Tibial nerve (tissue), 4 donors: ENCODE measurements at regions not wholly inside any gene's neighbourhood (a gene's known extent, or its start where the extent isn't known, plus 50 kb on each side); places are given as distances from the start of the nearest gene placed in this dataset.
"Not testable (repeated sequence)": the region's sequence is repeated elsewhere in the genome, so short reads cannot be mapped to it uniquely, and the experiment has no call there.

Experiments
- DNase-seq, 2 donors: peaks; one replicate each; pipeline ENCODE4 v3.0.0-alpha.2; 2019; ENCODE audit warnings: low spot score in 2 of 2
- H3K27ac ChIP-seq, 4 donors: fragments of 200-600 bp; sonication (generic) in 3 of 4; one replicate each; pipeline ENCODE4 v1.5.1; 2017 to 2019; ENCODE audit warnings: mild to moderate bottlenecking in 1 of 4
- H3K27me3 ChIP-seq, 2 donors: fragments of 200-600 bp; sonication (generic) in 1 of 2; one replicate each; pipeline versions ENCODE4 v1.5.1 to v1.6.0; 2017 to 2019
- H3K36me3 ChIP-seq, 3 donors: fragments of 200-600 bp; sonication (generic); one replicate each; pipeline ENCODE4 v1.5.1; 2018 to 2019
- H3K4me1 ChIP-seq, 4 donors: fragments of 200-600 bp; sonication (generic) in 3 of 4; one replicate each; pipeline ENCODE4 v1.5.1; 2017 to 2019
- H3K4me3 ChIP-seq, 4 donors: fragments of 200-600 bp; sonication (generic) in 3 of 4; one replicate each; pipeline ENCODE4 v1.5.1; 2017 to 2019; ENCODE audit warnings: mild to moderate bottlenecking in 1 of 4, moderate library complexity in 1 of 4
- H3K9me3 ChIP-seq, 4 donors: fragments of 200-600 bp; sonication (generic) in 3 of 4; one replicate each; pipeline ENCODE4 v1.5.1; 2017 to 2019
- EP300 ChIP-seq, 2 donors: sonication (generic); formaldehyde crosslinking; IDR thresholded peaks; one replicate each; pipeline ENCODE4 v1.6.1; 2017; ENCODE audit warnings: antibody characterized with exemption in 2 of 2, mild to moderate bottlenecking in 1 of 2
- POLR2A ChIP-seq, 2 donors: fragments of 450-650 bp; IDR thresholded peaks; one replicate each; pipeline ENCODE4 v1.6.1; 2017; ENCODE audit warnings: antibody characterized with exemption in 2 of 2, mild to moderate bottlenecking in 2 of 2, moderate library complexity in 2 of 2
- WGBS, 2 donors: methylation state at CpG; one replicate each; pipeline ENCODE4 v1.1.5; 2018; 5-methylcytosine and 5-hydroxymethylcytosine counted together
- TF ChIP-seq, protein P1 (sequence below), 5 experiments: fragments of 200-600 bp in 3 of 5; fragments of 450-650 bp in 2 of 5; sonication (generic) in 3 of 5; IDR thresholded peaks; one replicate each; pipeline ENCODE4 v1.5.1; 2016 to 2019; ENCODE audit warnings: antibody characterized with exemption in 5 of 5, mild to moderate bottlenecking in 3 of 5, moderate library complexity in 2 of 5

DNA sequence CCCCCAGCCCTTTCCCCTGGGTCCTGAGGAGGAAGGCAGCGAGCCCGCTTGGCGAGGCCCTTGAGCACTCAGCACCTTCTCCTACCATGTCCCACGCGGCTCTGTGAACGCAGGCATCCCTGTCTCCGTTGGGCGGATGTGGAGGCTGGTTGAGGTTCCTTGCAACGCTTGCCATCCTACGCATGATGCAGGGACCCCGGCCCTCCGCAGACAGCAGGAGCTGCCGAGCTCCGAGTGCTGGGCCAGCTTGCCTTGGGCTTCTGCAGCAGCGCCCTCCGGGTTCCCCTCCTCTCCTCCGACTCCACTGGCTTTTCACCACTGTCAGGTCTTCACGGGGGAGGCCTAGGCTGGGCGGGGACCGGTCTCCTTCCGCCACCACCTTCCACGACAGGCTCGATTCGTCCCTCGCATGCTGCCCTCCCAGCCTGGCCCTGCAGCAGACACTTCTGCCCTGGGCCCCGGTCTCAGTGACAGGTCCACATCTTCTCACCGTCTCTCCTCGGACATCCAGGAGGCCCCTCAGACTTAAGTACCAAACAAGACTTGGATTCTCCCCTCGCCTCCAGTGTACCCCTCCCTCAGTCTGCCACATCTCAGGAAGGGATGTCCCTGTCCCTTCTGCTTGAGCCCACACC is 67.6 kb upstream of the HGFAC start:
- 97 to 98% methylated on average over 29 of the region's 29 CpGs for WGBS, 2 donors
- TF ChIP-seq, protein P1, sequence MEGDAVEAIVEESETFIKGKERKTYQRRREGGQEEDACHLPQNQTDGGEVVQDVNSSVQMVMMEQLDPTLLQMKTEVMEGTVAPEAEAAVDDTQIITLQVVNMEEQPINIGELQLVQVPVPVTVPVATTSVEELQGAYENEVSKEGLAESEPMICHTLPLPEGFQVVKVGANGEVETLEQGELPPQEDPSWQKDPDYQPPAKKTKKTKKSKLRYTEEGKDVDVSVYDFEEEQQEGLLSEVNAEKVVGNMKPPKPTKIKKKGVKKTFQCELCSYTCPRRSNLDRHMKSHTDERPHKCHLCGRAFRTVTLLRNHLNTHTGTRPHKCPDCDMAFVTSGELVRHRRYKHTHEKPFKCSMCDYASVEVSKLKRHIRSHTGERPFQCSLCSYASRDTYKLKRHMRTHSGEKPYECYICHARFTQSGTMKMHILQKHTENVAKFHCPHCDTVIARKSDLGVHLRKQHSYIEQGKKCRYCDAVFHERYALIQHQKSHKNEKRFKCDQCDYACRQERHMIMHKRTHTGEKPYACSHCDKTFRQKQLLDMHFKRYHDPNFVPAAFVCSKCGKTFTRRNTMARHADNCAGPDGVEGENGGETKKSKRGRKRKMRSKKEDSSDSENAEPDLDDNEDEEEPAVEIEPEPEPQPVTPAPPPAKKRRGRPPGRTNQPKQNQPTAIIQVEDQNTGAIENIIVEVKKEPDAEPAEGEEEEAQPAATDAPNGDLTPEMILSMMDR (IDR thresholded peaks at IDR 0.05) = no peak
- TF ChIP-seq POLR2A (IDR thresholded peaks at IDR 0.05) = no peak
- peaks cover 0 to 39% (median 23%) of the 10 kb centered on the region in 4 donors for H3K4me1 ChIP-seq

DNA sequence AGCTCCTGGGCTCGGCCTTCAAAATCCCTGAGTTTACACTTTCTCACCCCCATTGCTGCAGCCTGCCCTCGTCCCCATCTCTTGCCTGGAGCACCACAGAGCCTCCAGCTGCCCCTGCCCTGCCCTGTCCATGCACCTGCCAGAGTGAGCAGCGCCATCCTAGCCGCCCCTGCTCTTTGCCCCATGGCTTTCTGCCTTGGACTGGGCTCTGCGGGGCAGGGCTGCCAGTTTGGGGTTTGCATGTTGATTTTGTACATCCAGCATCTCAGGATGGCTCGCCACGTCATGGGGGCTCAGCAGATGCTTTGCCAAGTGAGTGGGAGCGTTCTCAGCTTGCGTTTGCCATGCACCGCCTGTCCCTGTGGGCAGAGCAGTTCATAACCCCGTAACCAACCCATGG is 67.1 kb upstream of the HGFAC start:
- Histone ChIP-seq H3K4me1 (peaks cover 0 to 34% (median 18%) of the 10 kb centered on the region in 4 donors), H3K36me3 (peaks cover 0 to 18% (median 0%) of the 10 kb centered on the region in 3 donors), H3K27ac (no peak overlapping the region), H3K27me3 (no peaks in the 10 kb centered on the region), H3K4me3 (no peak overlapping the region), H3K9me3 (no peaks in the 10 kb centered on the region)
- DNase-seq = no peak
- TF ChIP-seq, protein P1 (IDR thresholded peaks at IDR 0.05) = no peak
- no peak for TF ChIP-seq EP300 (IDR thresholded peaks at IDR 0.05)
- 87 to 91% methylated on average over 11 of the region's 11 CpGs for WGBS, 2 donors

More for the DNA sequence above, 67.6 kb upstream of the HGFAC start:
- Histone ChIP-seq H3K36me3 (peaks cover 0 to 16% (median 0%) of the 10 kb centered on the region in 3 donors), H3K27ac (no peak overlapping the region), H3K4me3 (no peak overlapping the region), H3K27me3 (no peaks in the 10 kb centered on the region), H3K9me3 (no peaks in the 10 kb centered on the region)
- DNase-seq = no peak

DNA sequence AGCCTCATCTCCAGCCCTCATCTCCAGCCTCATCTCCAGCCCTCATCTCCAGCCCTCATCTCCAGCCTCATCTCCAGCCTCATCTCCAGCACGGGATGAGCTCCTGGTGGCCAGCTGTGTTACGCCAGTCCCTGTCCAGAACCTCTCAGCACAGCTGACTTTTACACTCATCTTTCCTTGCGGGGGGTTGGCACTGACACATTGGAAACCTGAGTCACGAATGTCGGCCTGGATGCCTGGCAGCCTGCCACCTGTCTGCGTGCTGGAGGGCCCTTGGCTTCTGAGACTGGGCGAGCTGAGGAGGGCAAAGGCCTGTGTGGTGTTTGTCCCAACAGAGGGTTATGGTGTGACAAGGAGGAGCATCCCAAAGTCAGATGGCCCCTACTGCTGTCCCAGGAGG is 66.1 kb upstream of the HGFAC start:
- 82 to 85% methylated on average over 6 to 7 of the region's 7 CpGs for WGBS, 2 donors
- DNase-seq = no peak
- Histone ChIP-seq H3K27me3 (no peaks in the 10 kb centered on the region), H3K36me3 (peaks cover 0 to 25% (median 0%) of the 10 kb centered on the region in 3 donors), H3K4me3 (no peak overlapping the region), H3K9me3 (peaks cover 0 to 7% (median 2%) of the 10 kb centered on the region in 4 donors), H3K4me1 (peaks cover 0 to 25% (median 10%) of the 10 kb centered on the region in 4 donors), H3K27ac (no peak overlapping the region)
- TF ChIP-seq, protein P1 (IDR thresholded peaks at IDR 0.05) = no peak
- no peak for TF ChIP-seq POLR2A (IDR thresholded peaks at IDR 0.05)
- no peak for TF ChIP-seq EP300 (IDR thresholded peaks at IDR 0.05)

DNA sequence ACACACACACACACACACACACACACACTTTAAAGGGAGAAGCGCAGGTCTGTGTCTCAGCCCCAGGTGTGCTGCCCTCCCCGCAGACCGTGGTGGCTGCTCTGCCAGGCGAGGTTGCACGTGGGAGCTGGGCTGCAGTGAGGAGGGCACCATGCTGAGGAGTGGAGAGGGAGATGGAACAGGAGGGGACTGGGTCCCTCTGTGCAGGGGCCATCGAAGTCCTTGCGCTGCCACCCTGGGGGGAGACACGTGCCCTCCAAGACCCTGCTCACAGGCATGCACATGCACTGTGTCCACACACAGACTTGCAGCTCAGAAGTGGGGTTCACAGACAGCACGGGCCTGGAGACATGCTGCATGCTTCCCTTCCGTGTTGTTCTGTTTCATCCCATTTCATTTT is 65.5 kb upstream of the HGFAC start:
- Histone ChIP-seq H3K9me3 (peaks cover 0 to 7% (median 2%) of the 10 kb centered on the region in 4 donors), H3K4me1 (peaks cover 0 to 20% (median 10%) of the 10 kb centered on the region in 4 donors), H3K27me3 (no peaks in the 10 kb centered on the region), H3K27ac (no peak overlapping the region), H3K4me3 (no peak overlapping the region), H3K36me3 (peaks cover 0 to 25% (median 0%) of the 10 kb centered on the region in 3 donors)
- TF ChIP-seq POLR2A (IDR thresholded peaks at IDR 0.05) (no peak), EP300 (IDR thresholded peaks at IDR 0.05) (no peak)
- TF ChIP-seq, protein P1 (IDR thresholded peaks at IDR 0.05) = no peak
- no peak for DNase-seq
- WGBS, 2 donors = 89 to 95% methylated on average over 8 to 10 of the region's 10 CpGs

DNA sequence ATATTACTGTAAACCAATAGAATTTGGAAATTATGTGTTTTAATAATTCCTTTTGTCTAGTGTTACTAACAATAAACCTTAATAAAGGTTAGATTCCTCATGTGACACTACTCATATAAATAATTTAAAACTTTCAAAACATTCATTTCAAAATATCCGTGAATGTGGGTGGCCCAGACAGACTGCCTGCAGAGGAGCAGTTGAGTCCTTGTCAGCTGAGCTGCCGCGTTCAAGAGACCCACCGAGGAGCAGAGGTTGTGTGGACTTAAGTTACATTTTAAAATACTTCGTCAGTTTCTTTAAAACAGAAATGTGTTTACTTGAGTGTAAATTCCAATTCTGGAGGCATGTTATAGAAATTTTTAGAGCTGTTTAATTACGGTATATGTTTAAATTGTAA is 64.2 kb upstream of the HGFAC start:
- H3K4me3 ChIP-seq = no peak overlapping the region
- TF ChIP-seq POLR2A (IDR thresholded peaks at IDR 0.05) = no peak
- TF ChIP-seq, protein P1 (IDR thresholded peaks at IDR 0.05) = no peak
- no peak for TF ChIP-seq EP300 (IDR thresholded peaks at IDR 0.05)

DNA sequence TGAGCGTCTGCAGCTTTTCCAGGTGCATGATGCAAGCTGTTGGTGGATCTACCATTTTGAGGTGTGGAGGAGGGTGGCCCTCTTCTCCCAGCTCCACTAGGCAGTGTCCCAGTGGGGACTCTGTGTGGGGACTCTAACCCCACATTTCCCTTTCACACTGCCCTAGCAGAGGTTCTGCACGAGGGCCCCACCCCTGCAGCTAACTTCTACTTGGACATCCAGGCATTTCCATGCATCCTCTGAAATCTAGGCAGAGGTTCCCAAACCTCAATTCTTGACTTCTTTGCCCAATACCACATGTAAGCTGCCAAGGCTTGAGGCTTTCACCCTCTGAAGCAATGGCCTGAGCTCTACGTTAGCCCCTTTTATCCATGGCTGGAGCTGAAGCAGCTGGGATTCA is 61.4 kb upstream of the HGFAC start:
- DNase-seq, H3K27me3 ChIP-seq, H3K9me3 ChIP-seq, H3K4me1 ChIP-seq, H3K4me3 ChIP-seq, H3K27ac ChIP-seq: not testable (repeated sequence)
- H3K36me3 ChIP-seq = peaks cover 0 to 25% (median 0%) of the 10 kb centered on the region in 3 donors
- WGBS, 2 donors = 98 to 100% methylated on average over 3 of the region's 3 CpGs

More for the DNA sequence above, 64.2 kb upstream of the HGFAC start:
- H3K36me3 ChIP-seq = peaks cover 0 to 25% (median 0%) of the 10 kb centered on the region in 3 donors
- 83% methylated on average over 6 of the region's 6 CpGs for WGBS, 2 donors
- DNase-seq = no peak
- H3K27me3 ChIP-seq = no peaks in the 10 kb centered on the region
- peaks cover 0 to 8% (median 3%) of the 10 kb centered on the region in 4 donors for H3K4me1 ChIP-seq
- peaks cover 0 to 7% (median 2%) of the 10 kb centered on the region in 4 donors for H3K9me3 ChIP-seq
- no peak overlapping the region for H3K27ac ChIP-seq

DNA sequence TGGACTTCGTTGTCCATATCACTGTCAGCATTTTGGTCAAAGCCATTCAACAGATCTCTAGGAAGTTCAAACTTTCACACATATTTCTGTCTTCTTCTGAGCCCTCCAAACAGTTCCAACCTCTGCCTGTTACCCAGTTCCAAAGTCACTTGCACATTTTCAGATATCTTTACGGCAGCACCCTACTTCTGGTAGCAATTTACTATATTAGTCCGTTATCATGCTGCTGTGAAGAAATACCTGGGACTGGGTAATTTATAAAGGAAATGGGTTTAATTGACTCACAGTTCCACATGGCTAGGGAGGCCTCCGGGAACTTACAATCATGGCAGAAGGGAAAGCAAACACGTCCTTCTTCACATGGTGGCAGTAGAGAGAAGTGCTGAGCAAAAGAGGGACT is 60.6 kb upstream of the HGFAC start:
- not testable (repeated sequence) for H3K4me3 ChIP-seq, H3K9me3 ChIP-seq, H3K27ac ChIP-seq, H3K27me3 ChIP-seq, H3K4me1 ChIP-seq, DNase-seq
- peaks cover 0 to 18% (median 0%) of the 10 kb centered on the region in 3 donors for H3K36me3 ChIP-seq
- WGBS, 2 donors = 76 to 89% methylated on average over 5 of the region's 5 CpGs
